Thoracic aorta (tissue), 2 donors: ENCODE measurements at regions not wholly inside any gene's neighbourhood (a gene's known extent, or its start where the extent isn't known, plus 50 kb on each side); places are given as distances from the start of the nearest gene placed in this dataset.

Experiments used
- ATAC-seq: fragments of 150-250 bp; one replicate; pipeline ENCODE4 v1.8.0; 2017; ENCODE audit warnings: low read depth; ENCODE audit not compliant: insufficient number of reproducible peaks, low FRiP score
- DNase-seq: peaks from one replicate; pipeline ENCODE4 v3.0.0-alpha.2; 2020; ENCODE audit warnings: low spot score
- H3K27ac ChIP-seq, 2 donors: fragments of 200-600 bp; sonication (generic); 1 replicate in 1 of 2; 2 replicates in 1 of 2; pipeline ENCODE4 v1.5.1; 2016; ENCODE audit warnings: mild to moderate bottlenecking in 2 of 2, moderate library complexity in 2 of 2
- H3K27me3 ChIP-seq: fragments of 200-600 bp; sonication (generic); replicated peaks from 2 replicates; pipeline ENCODE4 v1.6.0; 2016; ENCODE audit warnings: mild to moderate bottlenecking; ENCODE audit not compliant: insufficient read depth
- H3K36me3 ChIP-seq: fragments of 200-600 bp; sonication (generic); one replicate; pipeline ENCODE4 v1.5.1; 2016
- H3K4me1 ChIP-seq, 2 donors: fragments of 200-600 bp; sonication (generic); 1 replicate in 1 of 2; 2 replicates in 1 of 2; pipeline versions ENCODE4 v1.5.1 to v1.6.0; 2016; ENCODE audit warnings: low read depth in 2 of 2, mild to moderate bottlenecking in 1 of 2; ENCODE audit not compliant: control insufficient read depth in 1 of 2
- H3K4me3 ChIP-seq: fragments of 200-600 bp; sonication (generic); 2 replicates; pipeline ENCODE4 v1.5.1; 2016; ENCODE audit warnings: mild to moderate bottlenecking
- H3K9me3 ChIP-seq: fragments of 200-600 bp; sonication (generic); 2 replicates; pipeline ENCODE4 v1.5.1; 2016
- TF ChIP-seq, protein P1 (sequence below): fragments of 200-600 bp; sonication (generic); IDR thresholded peaks from one replicate; pipeline ENCODE4 v1.5.1; 2019; ENCODE audit warnings: antibody characterized with exemption

DNA sequence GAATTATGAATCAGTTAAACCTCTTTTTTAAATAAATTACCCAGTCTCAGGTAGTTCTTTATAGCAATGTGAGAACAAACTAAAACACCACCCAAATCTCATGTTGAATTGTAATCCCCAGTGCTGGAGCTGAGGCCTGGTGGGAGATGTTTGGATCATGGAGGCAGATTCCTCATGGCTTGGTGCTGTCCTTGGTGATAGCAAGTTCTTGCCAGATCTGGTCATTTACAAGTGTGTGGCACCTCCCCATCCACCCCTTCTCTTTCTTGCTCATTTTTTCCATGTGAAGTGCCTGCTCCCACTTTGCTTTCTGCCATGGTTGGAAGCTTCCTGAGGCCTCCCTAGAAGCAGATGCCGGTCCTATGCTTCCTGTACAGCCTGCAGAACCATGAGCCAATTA lies 102.1 kb upstream of the ANO4 start:
- no peaks in the 10 kb centered on the region for H3K36me3 ChIP-seq
- H3K27ac ChIP-seq, result no peak overlapping the region
- no peaks in the 10 kb centered on the region for H3K9me3 ChIP-seq
- ATAC-seq, result no peak
- TF ChIP-seq, protein P1, sequence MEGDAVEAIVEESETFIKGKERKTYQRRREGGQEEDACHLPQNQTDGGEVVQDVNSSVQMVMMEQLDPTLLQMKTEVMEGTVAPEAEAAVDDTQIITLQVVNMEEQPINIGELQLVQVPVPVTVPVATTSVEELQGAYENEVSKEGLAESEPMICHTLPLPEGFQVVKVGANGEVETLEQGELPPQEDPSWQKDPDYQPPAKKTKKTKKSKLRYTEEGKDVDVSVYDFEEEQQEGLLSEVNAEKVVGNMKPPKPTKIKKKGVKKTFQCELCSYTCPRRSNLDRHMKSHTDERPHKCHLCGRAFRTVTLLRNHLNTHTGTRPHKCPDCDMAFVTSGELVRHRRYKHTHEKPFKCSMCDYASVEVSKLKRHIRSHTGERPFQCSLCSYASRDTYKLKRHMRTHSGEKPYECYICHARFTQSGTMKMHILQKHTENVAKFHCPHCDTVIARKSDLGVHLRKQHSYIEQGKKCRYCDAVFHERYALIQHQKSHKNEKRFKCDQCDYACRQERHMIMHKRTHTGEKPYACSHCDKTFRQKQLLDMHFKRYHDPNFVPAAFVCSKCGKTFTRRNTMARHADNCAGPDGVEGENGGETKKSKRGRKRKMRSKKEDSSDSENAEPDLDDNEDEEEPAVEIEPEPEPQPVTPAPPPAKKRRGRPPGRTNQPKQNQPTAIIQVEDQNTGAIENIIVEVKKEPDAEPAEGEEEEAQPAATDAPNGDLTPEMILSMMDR, result no peak
- H3K4me1 ChIP-seq, result no peaks in the 10 kb centered on the region
- DNase-seq, result no peak
- H3K4me3 ChIP-seq, result no peak overlapping the region
- H3K27me3 ChIP-seq, result no peaks in the 10 kb centered on the region

DNA sequence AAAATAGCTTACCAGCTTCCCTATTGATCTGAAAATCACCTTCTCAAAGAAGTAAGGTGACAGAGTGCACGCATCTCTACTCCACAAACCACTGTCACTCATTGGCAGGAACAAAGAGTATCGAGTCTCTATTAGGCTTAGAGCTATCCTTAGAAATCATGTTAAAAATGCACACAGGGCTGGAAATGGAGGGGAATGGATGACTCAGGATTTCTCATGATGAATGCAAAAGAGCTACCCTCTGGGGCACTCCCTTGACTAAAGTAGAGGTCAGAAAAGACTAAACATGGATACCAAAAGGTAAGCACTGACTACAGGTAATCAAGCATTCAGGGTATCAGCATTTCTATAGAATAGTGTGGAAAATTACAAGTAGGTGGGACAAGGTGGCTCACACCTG lies 96.1 kb upstream of the ANO4 start:
- H3K27me3 ChIP-seq, result no peaks in the 10 kb centered on the region
- no peak overlapping the region for H3K27ac ChIP-seq
- DNase-seq (no peak), ATAC-seq (no peak)
- no peaks in the 10 kb centered on the region for H3K36me3 ChIP-seq
- no peak overlapping the region for H3K4me3 ChIP-seq
- no peaks in the 10 kb centered on the region for H3K4me1 ChIP-seq
- H3K9me3 ChIP-seq, result no peaks in the 10 kb centered on the region
- TF ChIP-seq, protein P1, result no peak

DNA sequence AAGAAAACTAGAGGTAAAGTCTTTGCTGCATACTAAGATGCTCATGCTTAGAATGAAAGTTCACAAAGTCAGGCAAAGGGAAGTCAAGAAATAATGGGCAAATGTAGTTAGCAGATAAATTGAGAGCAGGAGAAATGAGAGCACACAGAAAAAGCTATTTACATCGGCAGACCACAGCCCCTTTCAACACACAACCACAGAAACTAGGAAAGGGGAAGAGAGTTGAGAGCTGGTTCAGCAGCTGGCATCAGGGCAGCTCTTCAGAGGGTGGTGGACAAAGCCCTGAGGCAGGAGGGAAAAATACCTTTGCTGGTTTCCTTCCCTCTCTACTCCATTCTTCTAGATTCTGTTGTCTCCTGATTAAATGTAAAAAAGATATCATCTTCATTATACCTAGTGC lies 95.4 kb upstream of the ANO4 start:
- ATAC-seq (no peak), DNase-seq (no peak)
- Histone ChIP-seq H3K4me1 (no peaks in the 10 kb centered on the region), H3K27ac (no peak overlapping the region), H3K4me3 (no peak overlapping the region), H3K27me3 (no peaks in the 10 kb centered on the region), H3K36me3 (no peaks in the 10 kb centered on the region), H3K9me3 (no peaks in the 10 kb centered on the region)
- TF ChIP-seq, protein P1, result no peak

DNA sequence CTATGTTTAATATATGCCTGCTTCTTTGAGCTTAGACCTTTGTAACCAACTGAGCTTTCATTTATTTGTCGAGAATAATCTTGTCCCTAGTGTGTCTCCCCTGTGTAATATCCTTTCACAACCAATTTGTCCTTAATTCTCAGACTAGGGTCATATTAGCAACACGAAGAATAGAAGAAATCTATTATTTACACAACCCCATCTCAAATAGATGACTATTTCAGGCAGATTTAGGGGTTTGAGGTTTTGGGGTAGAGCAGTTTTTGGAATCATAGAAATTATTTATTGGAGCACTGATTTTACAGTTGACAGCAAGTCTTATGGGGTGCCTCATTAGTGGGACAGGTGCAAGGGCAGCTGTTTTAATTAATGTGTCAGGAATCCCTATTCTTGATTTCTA lies 91.2 kb upstream of the ANO4 start:
- no peaks in the 10 kb centered on the region for H3K36me3 ChIP-seq
- no peak overlapping the region for H3K4me3 ChIP-seq
- H3K4me1 ChIP-seq, result no peaks in the 10 kb centered on the region
- no peak for DNase-seq
- TF ChIP-seq, protein P1, result no peak
- no peaks in the 10 kb centered on the region for H3K27me3 ChIP-seq
- no peak for ATAC-seq
- H3K9me3 ChIP-seq, result no peaks in the 10 kb centered on the region
- H3K27ac ChIP-seq, result no peak overlapping the region

DNA sequence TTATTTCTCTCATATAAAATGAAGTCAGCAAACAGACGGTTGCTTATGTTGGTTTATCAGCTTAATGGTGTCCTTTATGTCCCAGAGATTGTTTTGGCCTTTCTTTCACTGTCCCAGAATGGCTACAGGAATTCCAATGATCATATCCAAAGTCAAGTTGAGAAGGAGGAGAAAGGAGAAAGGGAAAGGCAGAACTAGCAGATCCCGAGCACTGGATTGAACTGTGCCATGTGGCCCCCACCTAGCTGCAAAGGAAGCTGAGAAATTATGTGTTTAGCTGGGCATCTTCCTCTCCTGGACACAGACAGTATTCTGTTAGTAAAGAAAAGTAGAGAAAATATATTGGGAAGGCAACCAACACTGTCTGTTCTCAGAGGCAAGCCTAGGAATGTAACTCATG lies 90.7 kb upstream of the ANO4 start:
- TF ChIP-seq, protein P1, result no peak
- Histone ChIP-seq H3K27me3 (no peaks in the 10 kb centered on the region), H3K27ac (no peak overlapping the region), H3K4me3 (no peak overlapping the region), H3K9me3 (no peaks in the 10 kb centered on the region), H3K4me1 (no peaks in the 10 kb centered on the region), H3K36me3 (no peaks in the 10 kb centered on the region)
- ATAC-seq (no peak), DNase-seq (no peak)
